ENCODE measurements at regions not wholly inside any gene's neighbourhood (a gene's known extent, or its start where the extent isn't known, plus 50 kb on each side); places are given as distances from the start of the nearest gene placed in this dataset.

DNA sequence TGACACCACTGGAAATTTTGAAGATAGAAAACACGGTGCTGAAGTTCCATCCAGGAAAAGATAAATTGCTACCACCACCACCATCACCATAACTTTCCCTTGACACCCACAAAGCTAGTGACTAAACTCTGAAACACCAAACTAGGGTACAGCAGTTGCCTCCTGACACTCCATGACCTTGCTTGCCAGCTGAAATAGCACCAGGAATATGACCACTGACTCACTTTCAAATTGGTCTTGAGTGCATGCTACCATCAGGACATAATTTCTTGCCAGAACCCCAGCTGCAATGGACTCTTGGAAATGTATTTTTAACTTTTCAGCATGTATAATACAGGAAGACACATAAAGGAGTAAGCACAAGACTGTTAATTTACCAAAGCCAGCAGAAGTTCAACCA lies 283.3 kb downstream of the CENPC start:
- no peaks in the 10 kb centered on the region for H3K9me3 ChIP-seq
- H3K27me3 ChIP-seq: no peaks in the 10 kb centered on the region
- intact Hi-C loops (cut with DNase I; ENCODE audit: low total_unique reads): no loop called here
- no peak for TF ChIP-seq CTCF (IDR thresholded peaks at IDR 0.05)
- H3K4me1 ChIP-seq: no peaks in the 10 kb centered on the region
- H3K4me3 ChIP-seq: no peak overlapping the region
- H3K27ac ChIP-seq: no peak overlapping the region
- no peak for DNase-seq
- no peaks in the 10 kb centered on the region for H3K36me3 ChIP-seq

- no peaks in the 10 kb centered on the region for H3K4me1 ChIP-seq
- no peak overlapping the region for H3K27ac ChIP-seq
- DNase-seq: no peak
- intact Hi-C loops (cut with DNase I; ENCODE audit: low total_unique reads): no loop called here
- no peaks in the 10 kb centered on the region for H3K27me3 ChIP-seq
- no peak for TF ChIP-seq POLR2A (IDR thresholded peaks at IDR 0.05)
- no peak for TF ChIP-seq CTCF (IDR thresholded peaks at IDR 0.05)
- H3K9me3 ChIP-seq: no peaks in the 10 kb centered on the region
- no peak overlapping the region for H3K4me3 ChIP-seq
- no peaks in the 10 kb centered on the region for H3K36me3 ChIP-seq
Measured at GRCh38 chr4:67256388-67257043, 288.8 kb downstream of the CENPC start.

GRCh38 chr4:67250131-67250896 lies 295.0 kb downstream of the CENPC start:
- no peak overlapping the region for H3K27ac ChIP-seq
- H3K9me3 ChIP-seq: no peaks in the 10 kb centered on the region
- intact Hi-C loops (cut with DNase I; ENCODE audit: low total_unique reads): no loop called here
- no peaks in the 10 kb centered on the region for H3K27me3 ChIP-seq
- DNase-seq: no peak
- no peaks in the 10 kb centered on the region for H3K4me1 ChIP-seq
- no peak overlapping the region for H3K4me3 ChIP-seq
- no peaks in the 10 kb centered on the region for H3K36me3 ChIP-seq
- no peak for TF ChIP-seq CTCF (IDR thresholded peaks at IDR 0.05)
- TF ChIP-seq POLR2A (IDR thresholded peaks at IDR 0.05): no peak

- TF ChIP-seq POLR2A (IDR thresholded peaks at IDR 0.05) (no peak), CTCF (IDR thresholded peaks at IDR 0.05) (no peak)
- H3K27me3 ChIP-seq: no peaks in the 10 kb centered on the region
- no peaks in the 10 kb centered on the region for H3K36me3 ChIP-seq
- intact Hi-C loops (cut with DNase I; ENCODE audit: low total_unique reads): no loop called here
- no peak overlapping the region for H3K4me3 ChIP-seq
- no peaks in the 10 kb centered on the region for H3K4me1 ChIP-seq
- no peak overlapping the region for H3K27ac ChIP-seq
- no peak for DNase-seq
- no peaks in the 10 kb centered on the region for H3K9me3 ChIP-seq
Measured at GRCh38 chr4:67236788-67237187, 308.5 kb downstream of the CENPC start.

DNA sequence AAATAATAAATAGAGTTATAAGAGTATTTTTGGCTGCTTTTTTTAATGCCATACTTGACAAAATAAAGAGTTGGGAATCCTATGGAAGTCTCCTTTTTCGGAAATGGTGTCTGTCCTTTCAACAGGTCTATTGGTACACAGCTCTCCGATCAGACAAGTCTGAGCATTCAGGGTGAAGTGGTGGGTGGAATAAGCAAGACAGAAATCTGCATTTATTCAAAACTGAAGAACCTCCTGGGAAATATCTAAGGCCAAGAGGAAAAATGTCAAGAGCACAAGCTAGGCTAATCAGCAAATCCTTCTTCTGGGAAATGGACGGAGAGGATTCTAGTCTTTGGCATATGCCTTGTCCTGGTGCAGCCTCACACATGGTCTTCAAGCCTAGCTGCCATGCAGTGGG lies 309.0 kb downstream of the CENPC start:
- H3K27me3 ChIP-seq: no peaks in the 10 kb centered on the region
- DNase-seq: no peak
- H3K4me1 ChIP-seq: no peaks in the 10 kb centered on the region
- H3K9me3 ChIP-seq: no peaks in the 10 kb centered on the region
- H3K27ac ChIP-seq: no peak overlapping the region
- no peaks in the 10 kb centered on the region for H3K36me3 ChIP-seq
- no peak overlapping the region for H3K4me3 ChIP-seq
- intact Hi-C loops (cut with DNase I; ENCODE audit: low total_unique reads): no loop called here
- TF ChIP-seq POLR2A (IDR thresholded peaks at IDR 0.05) (no peak), CTCF (IDR thresholded peaks at IDR 0.05) (no peak)

All from uterus (tissue), 3 donors.